A673 (cell line): ENCODE measurements at regions not wholly inside any gene's neighbourhood (a gene's known extent, or its start where the extent isn't known, plus 50 kb on each side); places are given as distances from the start of the nearest gene placed in this dataset.

Experiments used
- BruUV-seq: library from RNA; stranded (reverse); fragments of 400-500 nt; replicated peaks from 2 replicates; lab custom pipeline; 2021; lab: Mats Ljungman, UMichigan
- CTCF ChIA-PET: fragments of 300-600 bp; sonication (Branson Sonifier 250); formaldehyde crosslinking; loops from one replicate; lab custom pipeline; 2022; ENCODE audit warnings: antibody characterized with exemption; lab: Charles Lee
- POLR2A ChIA-PET: fragments of 300-600 bp; sonication (Branson Sonifier 250); formaldehyde crosslinking; loops from one replicate; lab custom pipeline; 2022; ENCODE audit warnings: antibody characterized with exemption; ENCODE audit not compliant: low non-redundant PET; lab: Charles Lee
- DNase-seq: peaks from one replicate; pipeline ENCODE4 v3.0.0-alpha.2; 2015; ENCODE audit warnings: low spot score
- H3K27ac ChIP-seq: fragments of 200-600 bp; sonication (generic); 2 replicates; pipeline ENCODE4 v1.5.1; 2016; ENCODE audit warnings: mixed run types, low read depth, mild to moderate bottlenecking, mixed read lengths, antibody characterized with exemption, low read length; ENCODE audit not compliant: poor library complexity, severe bottlenecking
- H3K27me3 ChIP-seq: fragments of 200-600 bp; sonication (generic); replicated peaks from 2 replicates; pipeline ENCODE4 v1.6.1; 2017; ENCODE audit warnings: mixed run types, low read depth, mild to moderate bottlenecking, mixed read lengths, antibody characterized with exemption, low read length; ENCODE audit not compliant: insufficient read depth, poor library complexity
- H3K36me3 ChIP-seq: fragments of 200-600 bp; sonication (generic); 2 replicates; pipeline ENCODE4 v1.6.1; 2016; ENCODE audit warnings: mixed run types, mild to moderate bottlenecking, mixed read lengths, antibody characterized with exemption, low read length; ENCODE audit not compliant: insufficient read depth, poor library complexity, severe bottlenecking
- H3K4me1 ChIP-seq: fragments of 200-600 bp; sonication (generic); 2 replicates; pipeline ENCODE4 v1.6.1; 2017; ENCODE audit warnings: mixed run types, mild to moderate bottlenecking, mixed read lengths, antibody characterized with exemption, low read length; ENCODE audit not compliant: insufficient read depth, poor library complexity, severe bottlenecking
- H3K4me3 ChIP-seq: fragments of 200-600 bp; sonication (generic); 2 replicates; pipeline ENCODE4 v1.5.1; 2016; ENCODE audit warnings: low read depth, mixed run types, mild to moderate bottlenecking, mixed read lengths, low read length; ENCODE audit not compliant: poor library complexity, severe bottlenecking
- H3K9me3 ChIP-seq: fragments of 200-600 bp; sonication (generic); 2 replicates; pipeline ENCODE4 v1.6.1; 2016; ENCODE audit warnings: mixed run types, low read depth, mild to moderate bottlenecking, mixed read lengths, antibody characterized with exemption, low read length; ENCODE audit not compliant: poor library complexity, severe bottlenecking
- EZH2 ChIP-seq: fragments of 200-600 bp; sonication (generic); IDR thresholded peaks from 2 replicates; pipeline ENCODE4 v1.6.1; 2017; ENCODE audit warnings: borderline replicate concordance, low read depth, mild to moderate bottlenecking, mixed read lengths, antibody characterized with exemption, low read length; ENCODE audit not compliant: poor library complexity, severe bottlenecking
- intact Hi-C: fragments of 100-400 bp; cut with micrococcal nuclease; formaldehyde crosslinking; loops from one replicate; pipeline ENCODE4 v1.10.0; 2022; ENCODE audit not compliant: unreplicated experiment
- TF ChIP-seq, protein P1 (sequence below): fragments of 300-800, 200-600 bp; sonication (generic); conservative IDR thresholded peaks from 2 replicates; pipeline ENCODE4 v1.5.1; 2017; ENCODE audit warnings: low read depth, mild to moderate bottlenecking, antibody characterized with exemption, low read length, moderate library complexity, mixed read lengths

DNA sequence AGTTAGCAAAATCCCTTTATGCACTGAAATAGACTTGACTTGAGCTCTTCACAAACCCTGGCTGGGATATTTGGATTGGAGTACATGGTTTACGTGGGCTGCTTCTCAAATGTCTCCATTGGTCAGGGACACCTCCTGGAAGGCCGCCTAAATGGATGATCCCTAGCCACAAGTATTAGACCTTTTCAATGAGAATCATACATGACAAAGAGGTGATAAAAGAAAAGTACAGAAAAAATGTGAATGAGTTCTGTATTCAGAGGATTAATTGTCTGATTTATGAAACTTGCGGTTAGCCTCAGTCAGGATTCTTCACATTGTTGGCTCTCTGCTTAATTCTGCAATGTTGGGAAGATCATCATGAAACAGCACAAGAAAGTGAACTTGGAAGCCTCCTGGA, 752.8 kb upstream of the ADAMTS16 start:
- no peak for TF ChIP-seq EZH2
- TF ChIP-seq, protein P1, sequence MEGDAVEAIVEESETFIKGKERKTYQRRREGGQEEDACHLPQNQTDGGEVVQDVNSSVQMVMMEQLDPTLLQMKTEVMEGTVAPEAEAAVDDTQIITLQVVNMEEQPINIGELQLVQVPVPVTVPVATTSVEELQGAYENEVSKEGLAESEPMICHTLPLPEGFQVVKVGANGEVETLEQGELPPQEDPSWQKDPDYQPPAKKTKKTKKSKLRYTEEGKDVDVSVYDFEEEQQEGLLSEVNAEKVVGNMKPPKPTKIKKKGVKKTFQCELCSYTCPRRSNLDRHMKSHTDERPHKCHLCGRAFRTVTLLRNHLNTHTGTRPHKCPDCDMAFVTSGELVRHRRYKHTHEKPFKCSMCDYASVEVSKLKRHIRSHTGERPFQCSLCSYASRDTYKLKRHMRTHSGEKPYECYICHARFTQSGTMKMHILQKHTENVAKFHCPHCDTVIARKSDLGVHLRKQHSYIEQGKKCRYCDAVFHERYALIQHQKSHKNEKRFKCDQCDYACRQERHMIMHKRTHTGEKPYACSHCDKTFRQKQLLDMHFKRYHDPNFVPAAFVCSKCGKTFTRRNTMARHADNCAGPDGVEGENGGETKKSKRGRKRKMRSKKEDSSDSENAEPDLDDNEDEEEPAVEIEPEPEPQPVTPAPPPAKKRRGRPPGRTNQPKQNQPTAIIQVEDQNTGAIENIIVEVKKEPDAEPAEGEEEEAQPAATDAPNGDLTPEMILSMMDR: no peak
- Histone ChIP-seq H3K27me3 (no peaks in the 10 kb centered on the region), H3K9me3 (peaks cover 35% of the 10 kb centered on the region), H3K36me3 (no peaks in the 10 kb centered on the region), H3K4me3 (no peak overlapping the region), H3K4me1 (no peaks in the 10 kb centered on the region), H3K27ac (no peak overlapping the region)
- ChIA-PET CTCF (no interaction called here), POLR2A (no interaction called here)
- intact Hi-C loops: no loop called here
- no TSS peak for BruUV-seq
- DNase-seq: no peak

DNA sequence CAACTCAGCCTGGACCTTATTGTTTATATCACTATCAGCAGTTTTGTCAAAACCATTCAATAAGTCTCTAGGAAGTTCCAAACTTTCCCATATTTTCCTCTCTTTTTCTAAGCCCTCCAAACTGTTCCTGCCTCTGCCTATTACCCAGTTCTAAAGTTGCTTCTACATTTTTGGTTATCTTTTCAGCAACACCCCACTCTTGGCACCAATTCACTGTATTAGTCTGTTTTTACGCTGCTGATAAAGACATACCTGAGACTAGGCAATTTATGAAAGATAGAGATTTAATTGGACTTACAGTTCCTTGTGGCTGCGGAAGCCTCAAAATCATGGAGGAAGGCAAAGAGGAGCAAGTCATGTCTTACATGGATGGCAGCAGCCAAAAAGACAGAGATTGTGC, 744.4 kb upstream of the ADAMTS16 start:
- no peaks in the 10 kb centered on the region for H3K36me3 ChIP-seq
- no peak overlapping the region for H3K27ac ChIP-seq
- H3K27me3 ChIP-seq: no peaks in the 10 kb centered on the region
- TF ChIP-seq EZH2: no peak
- TF ChIP-seq, protein P1: no peak
- no peak for DNase-seq
- ChIA-PET CTCF (no interaction called here), POLR2A (no interaction called here)
- H3K4me1 ChIP-seq: no peaks in the 10 kb centered on the region
- BruUV-seq: no TSS peak
- H3K4me3 ChIP-seq: no peak overlapping the region
- intact Hi-C loops: loop anchor here (2.0 kb wide), 1 partner anchor 79 kb away; no protein-coding TSS in a partner anchor
- H3K9me3 ChIP-seq: peaks cover 28% of the 10 kb centered on the region

DNA sequence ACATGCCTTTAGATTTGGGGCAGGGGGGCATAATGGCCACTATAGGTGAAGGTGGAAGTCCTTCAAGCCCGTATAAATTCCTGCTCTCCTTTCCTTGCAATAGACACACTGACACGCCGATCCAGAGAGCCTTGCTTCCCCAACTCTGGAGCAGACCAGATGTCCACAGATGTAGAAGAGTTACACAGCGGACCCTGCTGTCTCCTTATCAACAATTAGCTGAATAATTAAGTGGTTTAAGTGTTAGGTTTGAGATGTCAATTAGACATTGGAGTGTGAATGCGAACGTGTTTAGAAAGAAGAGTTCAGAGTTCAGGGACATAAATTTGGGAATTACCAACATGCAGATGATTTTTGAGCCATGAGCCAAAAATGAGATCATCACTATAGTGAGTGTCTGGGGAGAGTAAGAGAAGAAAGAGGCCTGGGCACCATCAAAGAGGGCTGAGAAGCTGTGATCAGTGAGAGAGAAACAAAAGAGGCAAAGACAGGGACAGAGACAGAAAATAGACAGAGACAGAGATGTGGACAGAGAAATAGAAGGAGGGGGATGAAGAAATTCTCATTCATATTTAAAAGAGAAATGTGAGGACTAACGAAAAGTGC, 734.4 kb upstream of the ADAMTS16 start:
- no peak for DNase-seq
- POLR2A ChIA-PET: no interaction called here
- no peak overlapping the region for H3K4me3 ChIP-seq
- no TSS peak for BruUV-seq
- no peaks in the 10 kb centered on the region for H3K27me3 ChIP-seq
- TF ChIP-seq, protein P1: no peak
- TF ChIP-seq EZH2: no peak
- peaks cover 31% of the 10 kb centered on the region for H3K9me3 ChIP-seq
- CTCF ChIA-PET: no interaction called here
- H3K27ac ChIP-seq: no peak overlapping the region
- H3K4me1 ChIP-seq: no peaks in the 10 kb centered on the region
- intact Hi-C loops: no loop called here
- H3K36me3 ChIP-seq: no peaks in the 10 kb centered on the region
